Activated T-cell treated with anti-CD3 and anti-CD28 coated beads for 24 hours (primary cell): ENCODE measurements at regions not wholly inside any gene's neighbourhood (a gene's known extent, or its start where the extent isn't known, plus 50 kb on each side); places are given as distances from the start of the nearest gene placed in this dataset.

Source experiments
- DNase-seq: peaks from one replicate; pipeline ENCODE4 v3.0.0-alpha.2; 2020; ENCODE audit warnings: low read depth

DNA sequence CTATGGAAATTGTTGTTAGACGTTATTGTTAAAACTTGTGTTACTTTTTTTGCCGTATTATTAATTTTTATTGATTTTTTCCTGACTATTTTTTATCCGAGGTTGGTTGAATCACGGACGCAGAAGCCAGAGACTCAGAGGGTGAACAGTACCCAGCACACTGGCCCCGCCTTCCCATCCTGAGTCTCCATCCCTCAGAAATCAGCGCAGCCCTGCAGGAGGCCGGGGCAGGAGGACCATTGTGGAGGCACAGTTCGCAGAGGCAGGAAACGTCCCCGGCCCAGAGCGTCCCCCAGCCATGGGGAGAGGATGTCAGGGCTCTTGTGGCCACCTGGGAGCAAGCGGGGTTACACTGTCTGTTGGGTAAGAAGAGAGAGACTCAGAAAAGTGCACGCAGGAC, 843.0 kb downstream of the BRD1 start:
- DNase-seq = no peak

GRCh38 chr22:48982321-48982905, 845.3 kb downstream of the BRD1 start:
- DNase-seq = no peak

GRCh38 chr22:48981371-48982061, 846.2 kb downstream of the BRD1 start:
- DNase-seq = no peak

DNA sequence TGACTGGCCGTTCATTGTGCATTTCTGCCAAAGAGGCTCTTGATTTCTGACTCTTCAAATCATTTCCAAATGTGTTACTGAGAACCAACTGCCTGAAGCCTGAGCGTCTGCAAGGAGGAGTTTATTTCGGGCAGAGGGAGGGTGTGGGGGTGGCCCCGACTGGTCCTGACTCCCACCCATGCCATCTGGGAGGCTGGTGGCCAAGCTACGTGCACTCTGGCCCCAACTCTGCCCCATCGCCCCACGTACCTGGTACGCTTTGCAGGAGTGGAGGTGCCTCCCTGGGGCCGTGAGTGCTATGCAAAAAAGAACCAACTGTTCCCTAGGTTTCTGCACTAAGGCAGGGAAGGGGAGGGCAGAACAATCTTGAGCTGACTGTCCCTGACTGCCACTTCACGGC, 846.8 kb downstream of the BRD1 start:
- no peak for DNase-seq

- no peak for DNase-seq
These were observed 847.3 kb downstream of the BRD1 start for GRCh38 chr22:48980409-48980808.

GRCh38 chr22:48979482-48979881, 848.2 kb downstream of the BRD1 start:
- no peak for DNase-seq

GRCh38 chr22:48976556-48977535, 850.8 kb downstream of the BRD1 start:
- DNase-seq = no peak

GRCh38 chr22:48975886-48976285, 851.8 kb downstream of the BRD1 start:
- no peak for DNase-seq

DNA sequence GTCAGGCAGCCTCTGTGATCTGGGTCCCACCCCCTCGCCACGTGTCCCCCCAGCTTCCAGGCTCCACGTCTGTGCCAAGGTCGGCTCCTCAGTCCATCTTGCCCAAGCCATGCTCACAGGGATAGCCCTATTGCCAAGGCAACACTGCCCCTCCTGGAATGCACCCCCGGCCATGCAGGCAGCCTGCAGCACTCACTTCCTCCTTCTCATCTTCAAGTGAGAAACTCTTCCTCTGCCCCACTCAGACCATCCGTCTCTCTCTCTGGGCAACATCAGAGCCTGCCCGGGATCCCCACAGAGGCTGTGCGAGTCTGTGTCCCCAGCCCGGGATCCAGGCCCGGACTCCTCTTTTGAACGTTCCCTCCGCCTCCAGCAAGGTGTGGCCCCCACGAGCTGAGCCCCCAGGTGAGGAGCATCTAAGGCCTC, 852.3 kb downstream of the BRD1 start:
- no peak for DNase-seq

DNA sequence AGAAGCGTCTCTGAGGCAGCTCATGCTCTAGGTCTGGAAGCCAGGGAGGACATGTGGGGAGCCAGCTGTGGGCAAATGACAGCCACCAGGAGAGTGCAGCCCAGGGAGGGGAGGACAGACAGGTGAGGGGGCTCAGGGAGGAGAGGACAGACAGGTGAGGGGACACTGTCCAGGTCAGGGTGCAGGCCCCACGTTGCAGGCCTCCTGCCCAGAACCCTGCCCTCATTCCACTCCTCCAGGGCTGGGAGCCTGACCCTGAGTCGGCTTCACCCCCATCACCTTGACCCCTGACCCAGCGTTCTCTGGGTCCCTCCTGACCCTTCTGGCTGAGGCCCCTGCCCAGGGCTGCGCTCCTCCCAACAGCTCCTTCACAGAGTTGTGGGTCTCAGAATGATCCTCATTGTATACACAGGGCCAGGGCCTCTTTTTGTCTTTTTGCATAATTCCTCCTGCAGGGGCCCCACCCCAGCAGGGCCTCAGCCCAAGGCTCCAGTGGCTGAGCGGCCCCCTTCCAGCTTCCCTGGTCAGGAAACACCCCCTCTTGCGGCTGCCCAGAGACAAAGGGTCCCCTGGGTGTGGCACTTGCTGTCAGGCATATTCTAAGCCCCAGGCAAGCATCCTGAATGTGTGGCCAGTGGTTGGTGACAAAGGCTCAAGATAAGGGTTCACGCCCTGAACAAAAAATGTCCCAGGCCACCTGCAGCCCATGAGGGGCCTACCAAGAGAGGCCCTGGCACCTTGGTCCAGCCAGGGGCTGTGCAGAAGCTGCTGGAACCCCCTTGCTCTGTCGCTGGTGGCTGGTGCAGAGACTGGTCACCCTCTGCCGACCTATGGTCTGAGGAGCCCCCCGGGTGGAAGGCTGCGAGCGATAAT, 853.0 kb downstream of the BRD1 start:
- DNase-seq = no peak

DNA sequence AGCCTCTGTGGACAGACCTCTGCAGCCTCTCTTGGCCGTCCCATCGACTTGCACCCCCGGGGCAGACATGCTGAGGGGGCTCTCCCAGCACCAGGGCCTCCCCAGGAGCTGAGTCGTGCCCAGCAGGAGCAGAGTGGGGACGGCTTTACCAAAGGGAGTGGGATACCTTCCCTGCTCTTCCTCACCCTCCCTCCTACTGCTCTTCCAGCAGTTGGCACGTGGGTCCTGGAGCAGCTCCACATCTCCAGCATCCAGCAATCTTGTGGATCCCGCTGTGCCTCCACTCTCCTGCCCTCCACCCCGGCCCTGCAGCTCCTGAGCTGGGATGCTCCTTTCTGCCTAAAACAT, 854.0 kb downstream of the BRD1 start:
- no peak for DNase-seq

GRCh38 chr22:48972979-48973693, 854.5 kb downstream of the BRD1 start:
- DNase-seq = no peak

GRCh38 chr22:48968201-48968959, 859.3 kb downstream of the BRD1 start:
- no peak for DNase-seq

- no peak for DNase-seq
These were observed 864.3 kb downstream of the BRD1 start for GRCh38 chr22:48963405-48963804.

DNA sequence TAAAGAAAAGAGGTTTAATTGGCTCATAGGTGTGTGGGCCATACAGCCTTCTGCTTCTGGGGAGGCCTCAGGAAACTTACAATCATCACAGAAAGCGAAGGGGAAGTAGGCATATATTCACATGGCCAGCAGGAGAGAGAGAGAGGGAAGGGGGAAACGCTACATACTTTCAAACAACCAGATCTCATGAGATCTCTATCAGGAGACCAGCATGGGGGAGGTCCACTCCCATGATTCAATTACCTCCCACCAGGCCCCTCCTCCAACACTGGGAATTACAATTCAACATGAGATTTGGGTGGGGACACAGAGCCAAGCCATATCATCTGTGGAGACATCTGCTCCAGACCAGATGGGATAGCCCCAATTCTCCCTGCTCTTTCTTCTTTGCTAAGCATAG, 866.0 kb downstream of the BRD1 start:
- no peak for DNase-seq

DNA sequence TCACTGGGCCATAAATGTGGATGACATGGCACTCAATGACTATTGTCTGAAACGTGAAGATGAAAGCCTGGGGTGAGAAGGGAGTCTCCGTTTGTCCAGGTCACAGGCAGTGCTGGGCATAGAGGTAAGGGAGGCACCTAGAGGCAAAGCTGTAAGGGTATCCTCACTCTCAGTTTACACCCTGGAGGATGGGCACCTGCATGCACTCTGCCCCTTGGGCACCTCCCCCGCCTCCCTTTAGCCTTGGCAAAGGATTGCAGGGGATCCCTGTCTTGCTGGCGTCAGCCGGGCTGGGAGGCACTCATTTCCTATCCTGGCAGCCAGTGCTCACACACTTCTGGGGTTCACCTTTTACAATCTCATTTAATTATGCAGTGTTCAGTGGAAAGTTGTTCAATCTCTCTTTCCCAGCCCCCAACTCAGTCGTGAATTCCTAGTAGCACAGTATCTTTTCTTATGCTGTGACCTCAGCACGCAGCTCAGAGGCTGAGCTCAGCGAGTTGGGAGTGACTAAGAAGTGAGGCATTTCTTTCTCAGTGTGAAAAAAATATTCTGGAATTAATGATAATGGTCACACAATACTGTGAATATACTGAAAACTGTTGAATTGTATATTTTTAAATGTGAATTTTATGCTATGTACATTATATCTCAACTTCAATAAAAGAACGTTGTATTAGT, 866.6 kb downstream of the BRD1 start:
- no peak for DNase-seq

DNA sequence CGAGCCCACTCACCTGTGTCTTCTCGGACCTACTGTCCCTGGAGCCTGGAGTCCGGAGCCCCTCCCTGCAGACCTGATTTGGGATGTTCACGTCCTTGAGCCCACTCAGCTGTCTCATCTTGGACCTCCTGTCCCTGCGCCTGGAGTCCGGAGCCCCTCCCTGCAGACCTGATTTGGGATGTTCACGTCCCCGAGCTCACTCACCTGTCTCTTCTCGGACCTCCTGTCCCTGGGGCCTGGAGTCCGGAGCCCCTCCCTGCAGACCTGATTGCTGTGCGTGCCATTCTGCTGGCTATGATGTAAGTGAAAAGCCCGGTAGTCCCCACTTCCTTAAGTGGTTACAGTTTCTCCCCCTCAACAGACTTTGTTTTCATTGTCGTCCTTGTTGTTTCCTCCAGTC, 867.1 kb downstream of the BRD1 start:
- DNase-seq = no peak

DNA sequence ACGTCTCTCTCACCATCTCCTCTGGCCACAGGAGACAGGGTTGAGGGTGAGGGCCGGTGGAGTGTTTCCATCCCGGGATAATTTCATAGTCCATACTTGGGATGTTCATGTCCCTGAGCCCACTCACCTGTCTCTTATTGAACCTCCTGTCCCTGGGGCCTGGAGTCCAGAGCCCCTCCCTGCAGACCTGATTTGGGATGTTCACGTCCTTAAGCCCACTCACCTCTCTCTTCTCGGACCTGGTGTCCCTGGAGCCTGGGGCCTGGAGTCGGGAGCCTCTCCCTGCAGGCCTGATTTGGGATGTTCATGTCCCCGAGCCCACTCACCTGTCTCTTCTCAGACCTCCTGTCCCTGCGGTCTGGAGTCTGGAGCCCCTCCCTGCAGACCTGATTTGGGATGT, 868.2 kb downstream of the BRD1 start:
- no peak for DNase-seq

DNA sequence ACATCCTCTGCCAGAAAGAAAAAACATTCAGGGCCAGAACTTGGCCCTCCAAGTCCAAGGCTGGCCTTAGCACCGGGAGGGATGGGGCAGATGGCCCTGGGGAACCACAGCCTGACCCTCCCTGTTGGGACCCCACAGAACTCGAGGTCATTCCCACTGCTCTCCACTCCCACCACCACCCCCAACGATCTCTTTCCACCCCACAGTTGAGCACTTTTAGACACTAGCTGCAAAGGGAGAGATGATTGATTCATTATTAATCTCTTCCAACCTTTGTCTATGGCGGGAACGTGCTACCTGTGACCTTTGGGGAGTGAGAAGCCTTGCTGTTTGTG, 869.7 kb downstream of the BRD1 start:
- no peak for DNase-seq

DNA sequence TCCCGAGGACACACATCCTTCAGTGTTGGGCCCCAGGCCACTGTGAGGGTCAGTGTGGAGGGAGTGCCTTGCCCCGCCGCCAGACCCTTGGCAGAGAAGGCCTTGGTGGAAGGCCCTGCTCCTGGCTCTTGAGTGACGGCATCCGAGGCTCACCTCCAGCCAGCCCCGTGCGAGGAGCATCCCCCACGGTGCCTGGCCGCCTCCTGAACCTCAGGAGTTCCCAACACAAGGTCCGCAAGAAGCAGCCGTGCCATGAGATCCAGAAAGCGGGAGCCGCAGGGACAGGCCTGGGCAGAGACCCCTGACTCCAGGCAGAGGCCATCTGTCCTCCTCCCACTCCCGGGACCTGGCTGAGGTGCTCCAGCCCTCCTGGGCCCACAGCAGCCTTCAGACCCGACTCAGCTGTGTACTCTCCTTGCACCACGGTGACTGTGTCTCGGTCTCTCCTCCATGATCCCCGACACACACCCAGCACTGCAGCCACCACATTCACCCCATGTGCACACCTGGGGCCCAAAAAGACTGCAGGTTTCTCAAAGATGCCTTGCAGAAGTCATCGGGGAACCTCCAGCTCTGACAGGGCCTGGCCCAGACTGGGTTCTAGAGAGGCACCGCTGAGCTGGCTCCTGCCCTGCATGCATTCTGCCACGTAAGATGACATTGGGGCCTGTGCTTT, 870.2 kb downstream of the BRD1 start:
- no peak for DNase-seq
